ENCODE measurements at regions not wholly inside any gene's neighbourhood (a gene's known extent, or its start where the extent isn't known, plus 50 kb on each side); places are given as distances from the start of the nearest gene placed in this dataset.

DNA sequence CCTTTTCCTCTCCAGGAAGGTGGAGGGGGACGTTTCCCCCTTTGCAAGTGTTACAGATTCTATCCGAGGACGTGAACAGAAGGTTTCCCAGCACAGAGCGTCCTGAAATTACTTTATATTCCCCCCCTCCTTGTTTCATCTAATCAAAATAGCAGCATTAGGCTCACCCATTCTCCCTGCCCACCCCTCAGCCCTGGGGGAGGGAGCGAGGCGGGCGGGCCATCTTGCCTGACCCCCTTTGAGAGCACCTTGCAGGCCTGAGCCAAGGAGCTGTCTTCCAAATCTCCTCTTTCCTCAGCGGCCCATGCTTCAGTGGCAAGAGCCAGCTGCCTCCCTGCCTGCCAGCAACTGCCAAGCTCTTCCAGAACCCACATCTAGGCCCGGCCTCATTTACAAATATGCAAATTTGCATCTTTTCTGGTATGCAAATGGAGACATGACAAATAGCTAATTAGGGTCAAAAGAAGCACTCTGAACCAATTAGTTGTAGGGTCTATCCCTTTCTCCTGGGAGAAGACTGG is 69.1 kb upstream of the POU3F1 start:
- no peaks in the 10 kb centered on the region for H3F3A ChIP-seq (ENCODE audit: insufficient read depth, low read length, poor library complexity, severe bottlenecking)
- H4K20me1 ChIP-seq (ENCODE audit: insufficient read depth): no peaks in the 10 kb centered on the region
- H2AFZ ChIP-seq (ENCODE audit: low read depth, low read length): no peak overlapping the region
- H3K4me3 ChIP-seq (ENCODE audit: low read length): no peak overlapping the region
- no peaks in the 10 kb centered on the region for H3K9me2 ChIP-seq (ENCODE audit: insufficient read depth, low read length)
- TF ChIP-seq POLR2AphosphoS5 (IDR thresholded peaks at IDR 0.05) (no peak), EP300 (conservative IDR thresholded peaks at IDR 0.05; ENCODE audit: poor library complexity, severe bottlenecking) (no peak), RAD21 (conservative IDR thresholded peaks at IDR 0.05) (no peak), EZH2 (IDR thresholded peaks at IDR 0.05; ENCODE audit: borderline replicate concordance, insufficient read depth, low read length, poor library complexity, severe bottlenecking) (no peak), MXI1 (conservative IDR thresholded peaks at IDR 0.05; ENCODE audit: poor library complexity, severe bottlenecking) (no peak), TAF1 (IDR thresholded peaks at IDR 0.05; ENCODE audit: low read depth) (no peak), SMC3 (conservative IDR thresholded peaks at IDR 0.05; ENCODE audit: poor library complexity) (no peak)
- TF ChIP-seq, protein P1, sequence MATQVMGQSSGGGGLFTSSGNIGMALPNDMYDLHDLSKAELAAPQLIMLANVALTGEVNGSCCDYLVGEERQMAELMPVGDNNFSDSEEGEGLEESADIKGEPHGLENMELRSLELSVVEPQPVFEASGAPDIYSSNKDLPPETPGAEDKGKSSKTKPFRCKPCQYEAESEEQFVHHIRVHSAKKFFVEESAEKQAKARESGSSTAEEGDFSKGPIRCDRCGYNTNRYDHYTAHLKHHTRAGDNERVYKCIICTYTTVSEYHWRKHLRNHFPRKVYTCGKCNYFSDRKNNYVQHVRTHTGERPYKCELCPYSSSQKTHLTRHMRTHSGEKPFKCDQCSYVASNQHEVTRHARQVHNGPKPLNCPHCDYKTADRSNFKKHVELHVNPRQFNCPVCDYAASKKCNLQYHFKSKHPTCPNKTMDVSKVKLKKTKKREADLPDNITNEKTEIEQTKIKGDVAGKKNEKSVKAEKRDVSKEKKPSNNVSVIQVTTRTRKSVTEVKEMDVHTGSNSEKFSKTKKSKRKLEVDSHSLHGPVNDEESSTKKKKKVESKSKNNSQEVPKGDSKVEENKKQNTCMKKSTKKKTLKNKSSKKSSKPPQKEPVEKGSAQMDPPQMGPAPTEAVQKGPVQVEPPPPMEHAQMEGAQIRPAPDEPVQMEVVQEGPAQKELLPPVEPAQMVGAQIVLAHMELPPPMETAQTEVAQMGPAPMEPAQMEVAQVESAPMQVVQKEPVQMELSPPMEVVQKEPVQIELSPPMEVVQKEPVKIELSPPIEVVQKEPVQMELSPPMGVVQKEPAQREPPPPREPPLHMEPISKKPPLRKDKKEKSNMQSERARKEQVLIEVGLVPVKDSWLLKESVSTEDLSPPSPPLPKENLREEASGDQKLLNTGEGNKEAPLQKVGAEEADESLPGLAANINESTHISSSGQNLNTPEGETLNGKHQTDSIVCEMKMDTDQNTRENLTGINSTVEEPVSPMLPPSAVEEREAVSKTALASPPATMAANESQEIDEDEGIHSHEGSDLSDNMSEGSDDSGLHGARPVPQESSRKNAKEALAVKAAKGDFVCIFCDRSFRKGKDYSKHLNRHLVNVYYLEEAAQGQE (IDR thresholded peaks at IDR 0.05; ENCODE audit: borderline replicate concordance): no peak
- TF ChIP-seq, protein P2, sequence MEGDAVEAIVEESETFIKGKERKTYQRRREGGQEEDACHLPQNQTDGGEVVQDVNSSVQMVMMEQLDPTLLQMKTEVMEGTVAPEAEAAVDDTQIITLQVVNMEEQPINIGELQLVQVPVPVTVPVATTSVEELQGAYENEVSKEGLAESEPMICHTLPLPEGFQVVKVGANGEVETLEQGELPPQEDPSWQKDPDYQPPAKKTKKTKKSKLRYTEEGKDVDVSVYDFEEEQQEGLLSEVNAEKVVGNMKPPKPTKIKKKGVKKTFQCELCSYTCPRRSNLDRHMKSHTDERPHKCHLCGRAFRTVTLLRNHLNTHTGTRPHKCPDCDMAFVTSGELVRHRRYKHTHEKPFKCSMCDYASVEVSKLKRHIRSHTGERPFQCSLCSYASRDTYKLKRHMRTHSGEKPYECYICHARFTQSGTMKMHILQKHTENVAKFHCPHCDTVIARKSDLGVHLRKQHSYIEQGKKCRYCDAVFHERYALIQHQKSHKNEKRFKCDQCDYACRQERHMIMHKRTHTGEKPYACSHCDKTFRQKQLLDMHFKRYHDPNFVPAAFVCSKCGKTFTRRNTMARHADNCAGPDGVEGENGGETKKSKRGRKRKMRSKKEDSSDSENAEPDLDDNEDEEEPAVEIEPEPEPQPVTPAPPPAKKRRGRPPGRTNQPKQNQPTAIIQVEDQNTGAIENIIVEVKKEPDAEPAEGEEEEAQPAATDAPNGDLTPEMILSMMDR (IDR thresholded peaks at IDR 0.05; ENCODE audit: poor library complexity, severe bottlenecking): no peak
- H3K27ac ChIP-seq (ENCODE audit: low read length): no peak overlapping the region
- no peaks in the 10 kb centered on the region for H3K9me3 ChIP-seq (ENCODE audit: low read length)
- no peak overlapping the region for H3K9ac ChIP-seq (ENCODE audit: low read length)
- no peaks in the 10 kb centered on the region for H3K79me2 ChIP-seq (replicated peaks; ENCODE audit: insufficient read depth, low read length)
- no peak overlapping the region for H3K4me2 ChIP-seq (ENCODE audit: low read length)
- H3K27me3 ChIP-seq (ENCODE audit: insufficient read depth, low read depth, low read length): no peaks in the 10 kb centered on the region
- no peaks in the 10 kb centered on the region for H3K36me3 ChIP-seq (ENCODE audit: insufficient read depth, low read length)

DNA sequence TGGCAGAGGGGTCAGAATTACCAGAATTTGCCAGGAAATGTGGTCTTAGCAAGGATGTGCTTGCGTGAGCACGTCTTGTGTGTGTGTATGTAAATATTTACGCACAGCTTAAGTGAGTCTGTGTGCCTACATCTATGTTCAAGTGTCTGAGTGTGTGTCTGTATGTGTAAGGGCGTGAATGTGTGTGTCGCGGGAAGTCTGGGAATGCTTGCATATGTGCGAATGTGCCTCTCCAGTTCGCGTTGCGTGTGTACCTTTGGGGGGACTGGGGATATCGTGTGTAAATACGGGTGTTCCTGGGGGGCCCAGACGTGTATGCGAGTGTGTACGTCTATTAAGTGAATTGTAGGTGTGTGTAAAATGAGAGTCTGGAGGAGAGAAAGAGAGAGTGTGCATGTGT is 68.6 kb upstream of the POU3F1 start:
- no peak overlapping the region for H3K27ac ChIP-seq (ENCODE audit: low read length)
- H3K27me3 ChIP-seq (ENCODE audit: insufficient read depth, low read depth, low read length): no peaks in the 10 kb centered on the region
- no peaks in the 10 kb centered on the region for H4K20me1 ChIP-seq (ENCODE audit: insufficient read depth)
- no peak overlapping the region for H3K4me3 ChIP-seq (ENCODE audit: low read length)
- H2AFZ ChIP-seq (ENCODE audit: low read depth, low read length): no peak overlapping the region
- no peaks in the 10 kb centered on the region for H3K79me2 ChIP-seq (replicated peaks; ENCODE audit: insufficient read depth, low read length)
- no peaks in the 10 kb centered on the region for H3F3A ChIP-seq (ENCODE audit: insufficient read depth, low read length, poor library complexity, severe bottlenecking)
- no peak overlapping the region for H3K9ac ChIP-seq (ENCODE audit: low read length)
- TF ChIP-seq POLR2AphosphoS5 (IDR thresholded peaks at IDR 0.05): no peak
- TF ChIP-seq, protein P1 (IDR thresholded peaks at IDR 0.05; ENCODE audit: borderline replicate concordance): no peak
- TF ChIP-seq, protein P2 (IDR thresholded peaks at IDR 0.05; ENCODE audit: poor library complexity, severe bottlenecking): no peak
- no peak for TF ChIP-seq MXI1 (conservative IDR thresholded peaks at IDR 0.05; ENCODE audit: poor library complexity, severe bottlenecking)
- no peak for TF ChIP-seq EZH2 (IDR thresholded peaks at IDR 0.05; ENCODE audit: borderline replicate concordance, insufficient read depth, low read length, poor library complexity, severe bottlenecking)
- TF ChIP-seq RAD21 (conservative IDR thresholded peaks at IDR 0.05): no peak
- no peak for TF ChIP-seq TAF1 (IDR thresholded peaks at IDR 0.05; ENCODE audit: low read depth)
- TF ChIP-seq EP300 (conservative IDR thresholded peaks at IDR 0.05; ENCODE audit: poor library complexity, severe bottlenecking): no peak
- TF ChIP-seq SMC3 (conservative IDR thresholded peaks at IDR 0.05; ENCODE audit: poor library complexity): no peak
- no peak overlapping the region for H3K4me2 ChIP-seq (ENCODE audit: low read length)
- no peaks in the 10 kb centered on the region for H3K9me3 ChIP-seq (ENCODE audit: low read length)
- no peaks in the 10 kb centered on the region for H3K36me3 ChIP-seq (ENCODE audit: insufficient read depth, low read length)
- H3K9me2 ChIP-seq (ENCODE audit: insufficient read depth, low read length): no peaks in the 10 kb centered on the region

Data from neural cell (in vitro differentiated cells).